ENCODE measurements at regions not wholly inside any gene's neighbourhood (a gene's known extent, or its start where the extent isn't known, plus 50 kb on each side); places are given as distances from the start of the nearest gene placed in this dataset.

- no peak for TF ChIP-seq USF2 (IDR thresholded peaks at IDR 0.05; ENCODE audit: borderline replicate concordance, low read depth, low read length)
- TF ChIP-seq TAF1 (IDR thresholded peaks at IDR 0.05; ENCODE audit: borderline replicate concordance, low read depth, low read length): no peak
- TF ChIP-seq RFX5 (IDR thresholded peaks at IDR 0.05; ENCODE audit: low read length): no peak
- TF ChIP-seq NFIC (IDR thresholded peaks at IDR 0.05; ENCODE audit: borderline replicate concordance): no peak
Observed at GRCh38 chr13:109939838-109940237, 153.5 kb upstream of the IRS2 start (continued).

- H3K79me2 ChIP-seq (ENCODE audit: insufficient read depth): no peaks in the 10 kb centered on the region
- TF ChIP-seq SIN3A (IDR thresholded peaks at IDR 0.05; ENCODE audit: borderline replicate concordance, low read depth, low read length): no peak
- TF ChIP-seq MXI1 (IDR thresholded peaks at IDR 0.05; ENCODE audit: low read depth, low read length): no peak
- TF ChIP-seq, protein P1, sequence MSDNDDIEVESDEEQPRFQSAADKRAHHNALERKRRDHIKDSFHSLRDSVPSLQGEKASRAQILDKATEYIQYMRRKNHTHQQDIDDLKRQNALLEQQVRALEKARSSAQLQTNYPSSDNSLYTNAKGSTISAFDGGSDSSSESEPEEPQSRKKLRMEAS (IDR thresholded peaks at IDR 0.05; ENCODE audit: low read depth): no peak
- TF ChIP-seq SMC3 (IDR thresholded peaks at IDR 0.05; ENCODE audit: low read depth, low read length): no peak
- no peak for TF ChIP-seq TEAD4 (IDR thresholded peaks at IDR 0.05; ENCODE audit: borderline replicate concordance, insufficient read depth)
- TF ChIP-seq RCOR1 (IDR thresholded peaks at IDR 0.05; ENCODE audit: low read length): no peak
- TF ChIP-seq ELF1 (IDR thresholded peaks at IDR 0.05): no peak
- no peak for TF ChIP-seq REST (IDR thresholded peaks at IDR 0.05; ENCODE audit: low read depth, low read length)
- no peak for TF ChIP-seq TAF1 (IDR thresholded peaks at IDR 0.05; ENCODE audit: borderline replicate concordance, low read depth, low read length)
- no peak for TF ChIP-seq RFX5 (IDR thresholded peaks at IDR 0.05; ENCODE audit: low read length)
- TF ChIP-seq POLR2AphosphoS5 (IDR thresholded peaks at IDR 0.05; ENCODE audit: low read depth, low read length): no peak
- no peak for TF ChIP-seq FOXM1 (IDR thresholded peaks at IDR 0.05; ENCODE audit: low read depth)
- TF ChIP-seq YY1 (IDR thresholded peaks at IDR 0.05; ENCODE audit: low read depth): no peak
- TF ChIP-seq TCF12 (IDR thresholded peaks at IDR 0.05): no peak
- TF ChIP-seq RAD21 (IDR thresholded peaks at IDR 0.05; ENCODE audit: low read length): no peak
- no peak for TF ChIP-seq MEF2A (IDR thresholded peaks at IDR 0.05; ENCODE audit: borderline replicate concordance, low read depth)
- no peak for TF ChIP-seq RXRA (IDR thresholded peaks at IDR 0.05; ENCODE audit: borderline replicate concordance, low read depth)
- no peak for TF ChIP-seq EZH2phosphoT487 (IDR thresholded peaks at IDR 0.05; ENCODE audit: borderline replicate concordance, low read depth)
- TF ChIP-seq, protein P2, sequence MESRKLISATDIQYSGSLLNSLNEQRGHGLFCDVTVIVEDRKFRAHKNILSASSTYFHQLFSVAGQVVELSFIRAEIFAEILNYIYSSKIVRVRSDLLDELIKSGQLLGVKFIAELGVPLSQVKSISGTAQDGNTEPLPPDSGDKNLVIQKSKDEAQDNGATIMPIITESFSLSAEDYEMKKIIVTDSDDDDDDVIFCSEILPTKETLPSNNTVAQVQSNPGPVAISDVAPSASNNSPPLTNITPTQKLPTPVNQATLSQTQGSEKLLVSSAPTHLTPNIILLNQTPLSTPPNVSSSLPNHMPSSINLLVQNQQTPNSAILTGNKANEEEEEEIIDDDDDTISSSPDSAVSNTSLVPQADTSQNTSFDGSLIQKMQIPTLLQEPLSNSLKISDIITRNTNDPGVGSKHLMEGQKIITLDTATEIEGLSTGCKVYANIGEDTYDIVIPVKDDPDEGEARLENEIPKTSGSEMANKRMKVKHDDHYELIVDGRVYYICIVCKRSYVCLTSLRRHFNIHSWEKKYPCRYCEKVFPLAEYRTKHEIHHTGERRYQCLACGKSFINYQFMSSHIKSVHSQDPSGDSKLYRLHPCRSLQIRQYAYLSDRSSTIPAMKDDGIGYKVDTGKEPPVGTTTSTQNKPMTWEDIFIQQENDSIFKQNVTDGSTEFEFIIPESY (IDR thresholded peaks at IDR 0.05; ENCODE audit: borderline replicate concordance, low read depth): no peak
- TF ChIP-seq, protein P3, sequence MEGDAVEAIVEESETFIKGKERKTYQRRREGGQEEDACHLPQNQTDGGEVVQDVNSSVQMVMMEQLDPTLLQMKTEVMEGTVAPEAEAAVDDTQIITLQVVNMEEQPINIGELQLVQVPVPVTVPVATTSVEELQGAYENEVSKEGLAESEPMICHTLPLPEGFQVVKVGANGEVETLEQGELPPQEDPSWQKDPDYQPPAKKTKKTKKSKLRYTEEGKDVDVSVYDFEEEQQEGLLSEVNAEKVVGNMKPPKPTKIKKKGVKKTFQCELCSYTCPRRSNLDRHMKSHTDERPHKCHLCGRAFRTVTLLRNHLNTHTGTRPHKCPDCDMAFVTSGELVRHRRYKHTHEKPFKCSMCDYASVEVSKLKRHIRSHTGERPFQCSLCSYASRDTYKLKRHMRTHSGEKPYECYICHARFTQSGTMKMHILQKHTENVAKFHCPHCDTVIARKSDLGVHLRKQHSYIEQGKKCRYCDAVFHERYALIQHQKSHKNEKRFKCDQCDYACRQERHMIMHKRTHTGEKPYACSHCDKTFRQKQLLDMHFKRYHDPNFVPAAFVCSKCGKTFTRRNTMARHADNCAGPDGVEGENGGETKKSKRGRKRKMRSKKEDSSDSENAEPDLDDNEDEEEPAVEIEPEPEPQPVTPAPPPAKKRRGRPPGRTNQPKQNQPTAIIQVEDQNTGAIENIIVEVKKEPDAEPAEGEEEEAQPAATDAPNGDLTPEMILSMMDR (IDR thresholded peaks at IDR 0.05): no peak
- no peaks in the 10 kb centered on the region for H3K9me2 ChIP-seq
- H3K36me3 ChIP-seq (replicated peaks in 1 of 2; ENCODE audit: control insufficient read depth in 1 of 2, insufficient read depth in 2 of 2, low read length in 1 of 2): no peaks in the 10 kb centered on the region
- no peaks in the 10 kb centered on the region for H3K27me3 ChIP-seq (ENCODE audit: insufficient read depth)
- 94% methylated on average over 2 of the region's 2 CpGs for WGBS (ENCODE audit: low lambda C conversion rate)
- CTCF ChIA-PET: no interaction called here
- POLR2A ChIA-PET: no interaction called here
- H3K9ac ChIP-seq: no peak overlapping the region
- H2AFZ ChIP-seq (ENCODE audit: low read depth): 0 out of 2 replicates have a peak overlapping the region, but pooled peaks have one; percentile 10
- no peak overlapping the region for H3K4me2 ChIP-seq
- no peak overlapping the region for H3K4me3 ChIP-seq (ENCODE audit: low read depth in 2 of 2, low read length in 1 of 2)
- peak overlapping the region; percentile 7 to 30; a peak in 2 of 4 replicates for H3K27ac ChIP-seq (ENCODE audit: low read depth in 2 of 2, low read length in 1 of 2)
- DNase-seq: no peak
- H3F3A ChIP-seq (replicated peaks; ENCODE audit: insufficient read depth): no peaks in the 10 kb centered on the region
- H3K4me1 ChIP-seq (ENCODE audit: control insufficient read depth in 1 of 2, insufficient read depth in 2 of 2, low read depth in 1 of 2, low read length in 1 of 2): peaks cover 0 to 9% of the 10 kb centered on the region in 2 experiments; a peak in 1 of 4 replicates
- no peaks in the 10 kb centered on the region for H4K20me1 ChIP-seq (ENCODE audit: insufficient read depth)
- H3K9me3 ChIP-seq: no peaks in the 10 kb centered on the region
Observed at GRCh38 chr13:109939180-109939579, 152.8 kb upstream of the IRS2 start.
